DND-41 (cell line): ENCODE measurements at regions not wholly inside any gene's neighbourhood (a gene's known extent, or its start where the extent isn't known, plus 50 kb on each side); places are given as distances from the start of the nearest gene placed in this dataset.

Experiments
- EZH2 ChIP-seq: IDR thresholded peaks from 3 replicates; pipeline ENCODE4 v1.6.1; 2012; ENCODE audit warnings: borderline replicate concordance, low read depth, mild to moderate bottlenecking, moderate library complexity, low read length, inconsistent platforms; ENCODE audit not compliant: severe bottlenecking
- TF ChIP-seq, protein P1 (sequence below): IDR thresholded peaks from 2 replicates; pipeline ENCODE4 v1.5.1; 2012; ENCODE audit warnings: borderline replicate concordance, low read length, moderate library complexity, mild to moderate bottlenecking; ENCODE audit not compliant: poor library complexity, severe bottlenecking; ENCODE audit errors: extremely low read depth

DNA sequence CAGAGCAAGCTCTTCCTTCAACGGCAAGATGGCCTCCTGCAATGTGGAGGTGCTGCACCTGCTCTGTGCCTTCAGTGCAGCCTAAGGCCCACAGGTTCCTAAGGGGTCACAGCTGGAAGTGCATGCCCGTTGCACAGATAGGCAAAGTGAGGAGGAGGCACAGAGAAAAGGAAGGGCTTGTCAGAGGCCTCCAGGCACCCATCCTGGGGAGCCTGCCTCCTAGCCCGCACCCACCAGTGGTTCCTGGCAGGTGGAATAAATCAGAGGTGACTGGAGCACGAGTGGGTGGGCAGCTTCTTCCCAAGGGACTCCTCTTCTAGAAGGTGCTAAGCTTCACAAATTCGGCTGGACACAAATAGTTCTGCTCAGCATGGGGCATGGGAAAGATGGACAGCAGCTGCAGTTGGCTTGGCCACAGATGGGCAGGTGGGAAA, 52.8 kb upstream of the STXBP1 start:
- TF ChIP-seq, protein P1, sequence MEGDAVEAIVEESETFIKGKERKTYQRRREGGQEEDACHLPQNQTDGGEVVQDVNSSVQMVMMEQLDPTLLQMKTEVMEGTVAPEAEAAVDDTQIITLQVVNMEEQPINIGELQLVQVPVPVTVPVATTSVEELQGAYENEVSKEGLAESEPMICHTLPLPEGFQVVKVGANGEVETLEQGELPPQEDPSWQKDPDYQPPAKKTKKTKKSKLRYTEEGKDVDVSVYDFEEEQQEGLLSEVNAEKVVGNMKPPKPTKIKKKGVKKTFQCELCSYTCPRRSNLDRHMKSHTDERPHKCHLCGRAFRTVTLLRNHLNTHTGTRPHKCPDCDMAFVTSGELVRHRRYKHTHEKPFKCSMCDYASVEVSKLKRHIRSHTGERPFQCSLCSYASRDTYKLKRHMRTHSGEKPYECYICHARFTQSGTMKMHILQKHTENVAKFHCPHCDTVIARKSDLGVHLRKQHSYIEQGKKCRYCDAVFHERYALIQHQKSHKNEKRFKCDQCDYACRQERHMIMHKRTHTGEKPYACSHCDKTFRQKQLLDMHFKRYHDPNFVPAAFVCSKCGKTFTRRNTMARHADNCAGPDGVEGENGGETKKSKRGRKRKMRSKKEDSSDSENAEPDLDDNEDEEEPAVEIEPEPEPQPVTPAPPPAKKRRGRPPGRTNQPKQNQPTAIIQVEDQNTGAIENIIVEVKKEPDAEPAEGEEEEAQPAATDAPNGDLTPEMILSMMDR: no peak
- TF ChIP-seq EZH2: no peak
